Heart right ventricle (tissue), 16 donors: ENCODE measurements at regions not wholly inside any gene's neighbourhood (a gene's known extent, or its start where the extent isn't known, plus 50 kb on each side); places are given as distances from the start of the nearest gene placed in this dataset.

Experiments used
- ATAC-seq, 8 donors: fragments of 200-7000 bp; cut with Tn5 transposase; one replicate each; pipeline ENCODE4 v1.9.1; 2020; ENCODE audit warnings: mild to moderate bottlenecking in 8 of 8, moderate library complexity in 8 of 8, moderate number of reproducible peaks in 1 of 8
- DNase-seq, 2 donors: peaks; one replicate each; pipeline ENCODE4 v3.0.0-alpha.2; 2020
- H3K27ac ChIP-seq, 10 donors: fragments of 200-600 bp; sonication (generic) in 2 of 10; one replicate each; pipeline versions ENCODE4 v1.5.0 to v1.8.0; 2020 to 2022; ENCODE audit warnings: mild to moderate bottlenecking in 3 of 10
- H3K27me3 ChIP-seq, 7 donors: fragments of 200-600 bp; one replicate each; pipeline ENCODE4 v1.8.0; 2021 to 2022; ENCODE audit warnings: mild to moderate bottlenecking in 2 of 7
- H3K36me3 ChIP-seq, 9 donors: fragments of 200-600 bp; sonication (generic) in 1 of 9; one replicate each; pipeline versions ENCODE4 v1.5.0 to v1.8.0; 2020 to 2022; ENCODE audit warnings: mild to moderate bottlenecking in 2 of 9
- H3K4me1 ChIP-seq, 9 donors: fragments of 200-600 bp; sonication (generic) in 1 of 9; one replicate each; pipeline versions ENCODE4 v1.5.0 to v1.8.0; 2020 to 2022; ENCODE audit warnings: mild to moderate bottlenecking in 4 of 9
- H3K4me3 ChIP-seq, 10 donors: fragments of 200-600 bp; sonication (generic) in 2 of 10; one replicate each; pipeline versions ENCODE4 v1.5.0 to v1.8.0; 2020 to 2022; ENCODE audit warnings: mild to moderate bottlenecking in 7 of 10, moderate library complexity in 2 of 10
- H3K9me3 ChIP-seq, 11 donors: fragments of 200-600 bp in 10 of 11; sonication (generic) in 2 of 11; one replicate each; pipeline versions ENCODE4 v1.5.0 to v1.8.0; 2013 to 2022; ENCODE audit warnings: mild to moderate bottlenecking in 2 of 11, control low read depth in 1 of 11, moderate library complexity in 1 of 11
- WGBS, 2 donors: extraction: QIAGEN DNeasy Blood & Tissue Kit; methylation state at CpG; one replicate each; pipeline ENCODE4 v1.1.7; 2013; ENCODE audit warnings: inconsistent platforms in 1 of 2; 5-methylcytosine and 5-hydroxymethylcytosine counted together
- intact Hi-C, 10 donors: fragments of 100-400 bp; cut with DNase I; formaldehyde crosslinking; loops; one replicate each; pipeline versions ENCODE4 v1.11.1 to v1.14.2; 2022
- TF ChIP-seq, protein P1 (sequence below), 9 donors: fragments of 200-600 bp; sonication (generic) in 2 of 9; IDR thresholded peaks; one replicate each; pipeline versions ENCODE4 v1.5.0 to v1.8.0; 2021 to 2022; ENCODE audit warnings: antibody characterized with exemption in 9 of 9, mild to moderate bottlenecking in 5 of 9, moderate library complexity in 1 of 9
- donor health status: Arrhythmogenic right ventricular cardiomyopathy.
- donor health status: ischemic (EF 13 %, LVEDD 7.1; RV severe dilation, severe dysfunction).
- donor health status: healthy with polysubstance abuse.
- donor health status: DM: no; HTN: yes; CAD: no.
- donor health status: DM: no; HTN: no; CAD: no.
- donor health status: ischemic (EF 25% LVEDD 6.9; RV normal size, moderate dysfunction).
- donor health status: ischemic (EF 25% LVEDD 5.7; RV mildly dilated, moderate dysfunction).
- donor health status: healthy.
- donor health status: DM: yes; HTN: yes; CAD: no.
- donor health status: Ischemic cardiomyopathy.
- donor health status: ischemic (EF 35%, LVEDD 5.7; RV mildly dilated, moderate dysfunction).
- donor health status: nonischemic (EF 11% LVEDD 7.7; RV severe dilation, severe dysfunction).
- donor health status: DM: yes; HTN: yes; CAD: no.
- donor health status: PGD.
- donor health status: ischemic (EF 29% LVEDD 5.4; RV normal size, mild dysfunction).
- donor health status: nonischemic (EF 23%, LVEDD 6.1; RV moderate dilation, normal function).

GRCh38 chr1:182141040-182141439, 79.5 kb upstream of the ZNF648 start:
- ATAC-seq, result no peak
- H3K4me1 ChIP-seq, result peaks cover 8 to 36% (median 19%) of the 10 kb centered on the region in 9 donors

DNA sequence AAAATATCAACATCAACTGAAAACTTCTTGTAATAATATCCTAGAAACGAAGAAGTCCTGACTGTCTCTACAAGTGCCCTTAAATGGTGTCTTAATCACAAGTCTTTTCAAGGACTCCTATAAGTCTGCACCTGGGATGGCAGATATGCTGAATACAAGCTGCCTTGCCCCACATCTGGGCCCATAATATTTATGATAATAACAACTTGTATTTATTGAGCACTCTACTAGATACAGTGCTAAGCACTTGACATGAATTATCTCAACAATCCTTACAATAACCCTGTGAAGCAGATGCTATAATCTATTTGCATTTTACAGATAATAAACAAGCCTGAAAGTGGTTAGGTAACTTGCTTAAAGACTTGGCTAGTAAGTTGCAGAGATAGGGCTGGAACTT, 78.0 kb upstream of the ZNF648 start:
- ATAC-seq (no peak), DNase-seq (no peak)
- H3K36me3 ChIP-seq, result no peaks in the 10 kb centered on the region
- peaks cover 0 to 3% (median 0%) of the 10 kb centered on the region in 7 donors for H3K27me3 ChIP-seq
- peaks cover 0 to 13% (median 1%) of the 10 kb centered on the region in 11 donors for H3K9me3 ChIP-seq
- intact Hi-C loops, result no loop called here
- TF ChIP-seq, protein P1, sequence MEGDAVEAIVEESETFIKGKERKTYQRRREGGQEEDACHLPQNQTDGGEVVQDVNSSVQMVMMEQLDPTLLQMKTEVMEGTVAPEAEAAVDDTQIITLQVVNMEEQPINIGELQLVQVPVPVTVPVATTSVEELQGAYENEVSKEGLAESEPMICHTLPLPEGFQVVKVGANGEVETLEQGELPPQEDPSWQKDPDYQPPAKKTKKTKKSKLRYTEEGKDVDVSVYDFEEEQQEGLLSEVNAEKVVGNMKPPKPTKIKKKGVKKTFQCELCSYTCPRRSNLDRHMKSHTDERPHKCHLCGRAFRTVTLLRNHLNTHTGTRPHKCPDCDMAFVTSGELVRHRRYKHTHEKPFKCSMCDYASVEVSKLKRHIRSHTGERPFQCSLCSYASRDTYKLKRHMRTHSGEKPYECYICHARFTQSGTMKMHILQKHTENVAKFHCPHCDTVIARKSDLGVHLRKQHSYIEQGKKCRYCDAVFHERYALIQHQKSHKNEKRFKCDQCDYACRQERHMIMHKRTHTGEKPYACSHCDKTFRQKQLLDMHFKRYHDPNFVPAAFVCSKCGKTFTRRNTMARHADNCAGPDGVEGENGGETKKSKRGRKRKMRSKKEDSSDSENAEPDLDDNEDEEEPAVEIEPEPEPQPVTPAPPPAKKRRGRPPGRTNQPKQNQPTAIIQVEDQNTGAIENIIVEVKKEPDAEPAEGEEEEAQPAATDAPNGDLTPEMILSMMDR (IDR thresholded peaks at IDR 0.05), result no peak
- WGBS, 2 donors, result 82 to 97% methylated on average over 1 of the region's 1 CpG
- peaks cover 6 to 21% (median 13%) of the 10 kb centered on the region in 9 donors for H3K4me1 ChIP-seq
- H3K27ac ChIP-seq, result no peak overlapping the region
- H3K4me3 ChIP-seq, result no peak overlapping the region

More at GRCh38 chr1:182141040-182141439, 79.5 kb upstream of the ZNF648 start:
- Histone ChIP-seq H3K27me3 (peaks cover 0 to 3% (median 0%) of the 10 kb centered on the region in 7 donors), H3K36me3 (no peaks in the 10 kb centered on the region), H3K9me3 (no peaks in the 10 kb centered on the region), H3K4me3 (no peak overlapping the region), H3K27ac (no peak overlapping the region)
- intact Hi-C loops, result loop anchor here in 8 of 10 donors (5.0 to 10.0 kb wide), 8 partner anchors 54 to 174 kb away; no protein-coding TSS in a partner anchor
- TF ChIP-seq, protein P1 (IDR thresholded peaks at IDR 0.05), result no peak
- DNase-seq, result no peak

- ATAC-seq, result no peak
- Histone ChIP-seq H3K27me3 (peaks cover 0 to 3% (median 0%) of the 10 kb centered on the region in 7 donors), H3K9me3 (peaks cover 0 to 25% (median 9%) of the 10 kb centered on the region in 11 donors), H3K27ac (peak overlapping the region in 1 of 10 donors; percentile 47), H3K4me1 (peaks cover 0 to 4% (median 0%) of the 10 kb centered on the region in 9 donors), H3K36me3 (no peaks in the 10 kb centered on the region), H3K4me3 (no peak overlapping the region)
- TF ChIP-seq, protein P1 (IDR thresholded peaks at IDR 0.05), result no peak
- 91 to 96% methylated on average over 1 of the region's 1 CpG for WGBS, 2 donors
- no peak for DNase-seq
- intact Hi-C loops, result no loop called here
These were observed 76.0 kb upstream of the ZNF648 start for GRCh38 chr1:182137546-182137945.

GRCh38 chr1:182135946-182136345, 74.4 kb upstream of the ZNF648 start:
- Histone ChIP-seq H3K9me3 (peaks cover 0 to 25% (median 9%) of the 10 kb centered on the region in 11 donors), H3K27ac (no peak overlapping the region), H3K36me3 (no peaks in the 10 kb centered on the region), H3K4me3 (no peak overlapping the region), H3K4me1 (peaks cover 0 to 4% (median 0%) of the 10 kb centered on the region in 9 donors), H3K27me3 (peaks cover 0 to 3% (median 0%) of the 10 kb centered on the region in 7 donors)
- intact Hi-C loops, result no loop called here
- no peak for DNase-seq
- 76 to 88% methylated on average over 1 of the region's 1 CpG for WGBS, 2 donors
- TF ChIP-seq, protein P1 (IDR thresholded peaks at IDR 0.05), result no peak
- ATAC-seq, result no peak
